ENCODE measurements at regions not wholly inside any gene's neighbourhood (a gene's known extent, or its start where the extent isn't known, plus 50 kb on each side); places are given as distances from the start of the nearest gene placed in this dataset.

GRCh38 chr2:139293992-139294548 is 513.9 kb upstream of the NXPH2 start:
- TF ChIP-seq CTCF (IDR thresholded peaks at IDR 0.05) (no peak), EZH2 (IDR thresholded peaks at IDR 0.05; ENCODE audit: borderline replicate concordance, insufficient read depth, low read depth, low read length, poor library complexity, severe bottlenecking) (no peak)

Data from B cell (primary cell).